Right lobe of liver (tissue), 6 donors: ENCODE measurements at regions not wholly inside any gene's neighbourhood (a gene's known extent, or its start where the extent isn't known, plus 50 kb on each side); places are given as distances from the start of the nearest gene placed in this dataset.

Experiments used
- ATAC-seq, 4 donors: fragments of 200-7000 bp; cut with Tn5 transposase; one replicate each; pipeline ENCODE4 v1.9.1; 2020; ENCODE audit warnings: mild to moderate bottlenecking in 4 of 4, moderate library complexity in 4 of 4
- DNase-seq, 3 donors: peaks; one replicate each; pipeline ENCODE4 v3.0.0-alpha.2; 2020
- H3K27ac ChIP-seq, 3 donors: fragments of 200-600 bp; one replicate each; pipeline ENCODE4 v1.8.0; 2022
- H3K27me3 ChIP-seq, 2 donors: fragments of 200-600 bp; one replicate each; pipeline ENCODE4 v1.8.0; 2022
- H3K36me3 ChIP-seq, 4 donors: fragments of 200-600 bp; sonication (generic) in 1 of 4; one replicate each; pipeline versions ENCODE4 v1.5.1 to v1.8.0; 2017 to 2022; ENCODE audit warnings: control low read depth in 1 of 4
- H3K4me1 ChIP-seq, 4 donors: fragments of 200-600 bp; sonication (generic) in 1 of 4; one replicate each; pipeline versions ENCODE4 v1.5.1 to v1.8.0; 2017 to 2022; ENCODE audit warnings: control low read depth in 1 of 4
- H3K4me3 ChIP-seq, 3 donors: fragments of 200-600 bp; one replicate each; pipeline ENCODE4 v1.8.0; 2022
- H3K9me3 ChIP-seq, 4 donors: fragments of 200-600 bp; sonication (generic) in 1 of 4; one replicate each; pipeline versions ENCODE4 v1.5.1 to v1.8.0; 2017 to 2022; ENCODE audit warnings: control low read depth in 1 of 4
- CTCF ChIP-seq, 4 donors: fragments of 200-600 bp in 3 of 4; fragments of 450-650 bp in 1 of 4; IDR thresholded peaks; one replicate each; pipeline versions ENCODE4 v1.5.1 to v1.8.0; 2016 to 2022; ENCODE audit warnings: antibody characterized with exemption in 4 of 4, mild to moderate bottlenecking in 2 of 4
- POLR2A ChIP-seq: fragments of 450-650 bp; IDR thresholded peaks from one replicate; pipeline ENCODE4 v1.6.1; 2017; ENCODE audit warnings: antibody characterized with exemption, mild to moderate bottlenecking
- WGBS: methylation state at CpG from one replicate; pipeline ENCODE4 v1.1.6; 2018; ENCODE audit warnings: low coverage, low lambda C conversion rate; ENCODE audit not compliant: insufficient coverage; ENCODE audit errors: missing lambda C conversion rate; 5-methylcytosine and 5-hydroxymethylcytosine counted together
- intact Hi-C, 2 donors: fragments of 100-400 bp; cut with DNase I; formaldehyde crosslinking; loops; one replicate each; pipeline versions ENCODE4 v1.11.2 to v1.14.1; 2022
- donor health status: DM: no; HTN: yes; CAD: no.
- donor health status: DM: no; HTN: no; CAD: no.
- donor health status: DM: no; HTN: no; CAD: no.
- donor health status: DM: no; HTN: yes; CAD: no.
- donor health status: DM: no; HTN: yes; CAD: no.

- Histone ChIP-seq H3K4me1 (no peaks in the 10 kb centered on the region), H3K27ac (no peak overlapping the region), H3K9me3 (no peaks in the 10 kb centered on the region), H3K4me3 (no peak overlapping the region), H3K27me3 (no peaks in the 10 kb centered on the region), H3K36me3 (no peaks in the 10 kb centered on the region)
- DNase-seq (peak in 1 of 3 donors; percentile 16), ATAC-seq (no peak)
- no peak for TF ChIP-seq CTCF (IDR thresholded peaks at IDR 0.05)
- no peak for TF ChIP-seq POLR2A
- intact Hi-C loops: no loop called here
- WGBS: 30% methylated on average over 2 of the region's 4 CpGs
These were observed 51.2 kb upstream of the CSF3R start for GRCh38 chr1:36533897-36534296.

GRCh38 chr1:36532810-36533401 lies 50.2 kb upstream of the CSF3R start:
- no peak for ATAC-seq
- Histone ChIP-seq H3K36me3 (no peaks in the 10 kb centered on the region), H3K9me3 (no peaks in the 10 kb centered on the region), H3K27me3 (no peaks in the 10 kb centered on the region), H3K4me3 (no peak overlapping the region), H3K4me1 (no peaks in the 10 kb centered on the region), H3K27ac (no peak overlapping the region)
- intact Hi-C loops: no loop called here
- TF ChIP-seq CTCF (IDR thresholded peaks at IDR 0.05) (no peak), POLR2A (no peak)
- WGBS: 71% methylated on average over 2 of the region's 3 CpGs
- peak in 1 of 3 donors; percentile 11 for DNase-seq
